Keratinocyte (primary cell): ENCODE measurements at regions not wholly inside any gene's neighbourhood (a gene's known extent, or its start where the extent isn't known, plus 50 kb on each side); places are given as distances from the start of the nearest gene placed in this dataset.

ENCODE experiments used
- DNase-seq: peaks from one replicate; pipeline ENCODE4 v3.0.0-alpha.2; 2011; ENCODE audit warnings: low read depth, missing footprints, low spot score
- FAIRE-seq: peaks from 2 replicates; lab custom pipeline; 2011; peaks lifted over from hg19 to GRCh38; lab: Jason Lieb, UNC
- H2AFZ ChIP-seq: 2 replicates; pipeline ENCODE4 v1.6.0; 2012; ENCODE audit warnings: low read length, control low read depth, inconsistent platforms; ENCODE audit not compliant: control insufficient read depth
- H3K27ac ChIP-seq: 2 replicates; pipeline ENCODE4 v1.5.1; 2011; ENCODE audit warnings: low read length; ENCODE audit not compliant: control insufficient read depth, insufficient read depth
- H3K27me3 ChIP-seq: 3 replicates; pipeline ENCODE4 v1.6.0; 2011; ENCODE audit warnings: low read length; ENCODE audit not compliant: control insufficient read depth, insufficient read depth; ENCODE audit errors: extremely low read depth
- H3K36me3 ChIP-seq, 2 experiments: 2 replicates in 1 of 2; 3 replicates in 1 of 2; pipeline ENCODE4 v1.5.1; 2011; ENCODE audit warnings: low read length in 2 of 2, mild to moderate bottlenecking in 1 of 2; ENCODE audit not compliant: control insufficient read depth in 2 of 2, insufficient read depth in 2 of 2; ENCODE audit errors: extremely low read depth in 1 of 2
- H3K4me1 ChIP-seq: 3 replicates; pipeline ENCODE4 v1.5.1; 2011; ENCODE audit warnings: low read length; ENCODE audit not compliant: control insufficient read depth, insufficient read depth; ENCODE audit errors: extremely low read depth
- H3K4me2 ChIP-seq: 3 replicates; pipeline ENCODE4 v1.6.0; 2011; ENCODE audit warnings: low read depth, low read length; ENCODE audit not compliant: control insufficient read depth, insufficient read depth; ENCODE audit errors: extremely low read depth
- H3K4me3 ChIP-seq, 3 experiments: fragments of 200-600 bp in 1 of 3; sonication (generic) in 1 of 3; 2 replicates in 2 of 3; 3 replicates in 1 of 3; pipeline ENCODE4 v1.5.1; 2011 to 2016; ENCODE audit warnings: low read length in 3 of 3, mild to moderate bottlenecking in 3 of 3, control low read depth in 2 of 3, inconsistent platforms in 1 of 3, low read depth in 1 of 3, mixed read lengths in 1 of 3, mixed run types in 1 of 3, moderate library complexity in 1 of 3; ENCODE audit not compliant: control insufficient read depth in 2 of 3, insufficient read depth in 2 of 3; ENCODE audit errors: extremely low read depth in 1 of 3
- H3K79me2 ChIP-seq: 2 replicates; pipeline ENCODE4 v1.6.0; 2012; ENCODE audit warnings: low read length; ENCODE audit not compliant: control insufficient read depth, insufficient read depth
- H3K9ac ChIP-seq: 3 replicates; pipeline ENCODE4 v1.6.0; 2011; ENCODE audit warnings: low read length; ENCODE audit not compliant: control insufficient read depth, insufficient read depth; ENCODE audit errors: extremely low read depth
- H3K9me1 ChIP-seq: 3 replicates; pipeline ENCODE4 v1.6.0; 2011; ENCODE audit warnings: low read length; ENCODE audit not compliant: control insufficient read depth, insufficient read depth; ENCODE audit errors: extremely low read depth
- H3K9me3 ChIP-seq: 2 replicates; pipeline ENCODE4 v1.5.1; 2012; ENCODE audit warnings: low read depth, low read length; ENCODE audit not compliant: control insufficient read depth
- H4K20me1 ChIP-seq: 3 replicates; pipeline ENCODE4 v1.6.0; 2011; ENCODE audit warnings: low read length; ENCODE audit not compliant: control insufficient read depth, insufficient read depth; ENCODE audit errors: extremely low read depth
- CTCF ChIP-seq, 3 experiments: IDR thresholded peaks in 1 of 3; conservative IDR thresholded peaks in 1 of 3; optimal IDR thresholded peaks in 1 of 3; 2 replicates in 2 of 3; 3 replicates in 1 of 3; pipeline versions ENCODE3 to v1.5.1; 2011; ENCODE audit warnings: low read length in 3 of 3, mild to moderate bottlenecking in 3 of 3, moderate library complexity in 2 of 3, control low read depth in 1 of 3, inconsistent platforms in 1 of 3; ENCODE audit not compliant: insufficient read depth in 2 of 3; ENCODE audit errors: extremely low read depth in 1 of 3
- EZH2 ChIP-seq: IDR thresholded peaks from one replicate; pipeline ENCODE4 v1.6.1; 2012; ENCODE audit warnings: inconsistent platforms, mild to moderate bottlenecking, low read length, moderate library complexity
- dilution Hi-C: fragments of 300-500 bp; cut with MboI; formaldehyde crosslinking; loops from one replicate; pipeline ENCODE4 v1.7.0; 2020; ENCODE audit warnings: low sequenced_read_pairs; ENCODE audit not compliant: extremely low pct_ligation_motif_present

GRCh38 chr7:69257592-69257991, 340.7 kb upstream of the AUTS2 start:
- no peak for FAIRE-seq
- dilution Hi-C loops: no loop called here
- no peak overlapping the region for H3K4me2 ChIP-seq

GRCh38 chr7:69259445-69259844, 338.8 kb upstream of the AUTS2 start:
- Histone ChIP-seq H2AFZ (no peak overlapping the region), H4K20me1 (no peaks in the 10 kb centered on the region)
- dilution Hi-C loops: no loop called here

More at GRCh38 chr7:69257592-69257991, 340.7 kb upstream of the AUTS2 start:
- Histone ChIP-seq H3K36me3 (no peaks in the 10 kb centered on the region), H3K9me3 (no peaks in the 10 kb centered on the region), H3K27ac (no peak overlapping the region), H3K79me2 (no peaks in the 10 kb centered on the region), H3K4me1 (no peaks in the 10 kb centered on the region), H3K9ac (no peak overlapping the region), H4K20me1 (no peaks in the 10 kb centered on the region), H2AFZ (no peak overlapping the region), H3K27me3 (no peaks in the 10 kb centered on the region), H3K4me3 (no peak overlapping the region), H3K9me1 (no peaks in the 10 kb centered on the region)
- no peak for DNase-seq
- TF ChIP-seq EZH2: no peak

More at GRCh38 chr7:69259445-69259844, 338.8 kb upstream of the AUTS2 start:
- no peak for DNase-seq
- no peaks in the 10 kb centered on the region for H3K36me3 ChIP-seq
- no peaks in the 10 kb centered on the region for H3K9me1 ChIP-seq
- TF ChIP-seq CTCF (optimal IDR thresholded peaks at IDR 0.05 in 1 of 3, IDR thresholded peaks at IDR 0.05 in 1 of 3, conservative IDR thresholded peaks at IDR 0.05 in 1 of 3; ENCODE audit: extremely low read depth in 1 of 3, insufficient read depth in 2 of 3, low read length in 3 of 3) (no peak), EZH2 (no peak)
- no peak overlapping the region for H3K27ac ChIP-seq
- no peaks in the 10 kb centered on the region for H3K4me1 ChIP-seq
- H3K27me3 ChIP-seq: no peaks in the 10 kb centered on the region
- H3K4me3 ChIP-seq: no peak overlapping the region
- no peak overlapping the region for H3K9ac ChIP-seq
- no peak for FAIRE-seq
- H3K79me2 ChIP-seq: no peaks in the 10 kb centered on the region
- no peak overlapping the region for H3K4me2 ChIP-seq
- H3K9me3 ChIP-seq: no peaks in the 10 kb centered on the region
